GM13976 (cell line): ENCODE measurements at regions not wholly inside any gene's neighbourhood (a gene's known extent, or its start where the extent isn't known, plus 50 kb on each side); places are given as distances from the start of the nearest gene placed in this dataset.

Experiments used
- DNase-seq: peaks from one replicate; pipeline ENCODE4 v3.0.0; 2012; ENCODE audit warnings: low spot score
- CTCF ChIP-seq: IDR thresholded peaks from 2 replicates; pipeline ENCODE4 v1.5.1; 2012; ENCODE audit warnings: borderline replicate concordance, mild to moderate bottlenecking; ENCODE audit not compliant: insufficient read depth; ENCODE audit errors: extremely low read depth, missing control alignments, control extremely low read depth
- in situ Hi-C: fragments of 300-500 bp; cut with MboI; formaldehyde crosslinking; loops from one replicate; pipeline ENCODE4 v1.12.0; 2022; ENCODE audit warnings: low sequenced_read_pairs, mixed read lengths, inconsistent platforms; ENCODE audit not compliant: unreplicated experiment

- TF ChIP-seq CTCF, result no peak
- in situ Hi-C loops, result no loop called here
- no peak for DNase-seq
These were observed 662.5 kb downstream of the IRX1 start for GRCh38 chr5:4258170-4258569.

- TF ChIP-seq CTCF, result no peak
- no peak for DNase-seq
- in situ Hi-C loops, result no loop called here
These were observed 675.6 kb downstream of the IRX1 start for GRCh38 chr5:4271193-4271592.

DNA sequence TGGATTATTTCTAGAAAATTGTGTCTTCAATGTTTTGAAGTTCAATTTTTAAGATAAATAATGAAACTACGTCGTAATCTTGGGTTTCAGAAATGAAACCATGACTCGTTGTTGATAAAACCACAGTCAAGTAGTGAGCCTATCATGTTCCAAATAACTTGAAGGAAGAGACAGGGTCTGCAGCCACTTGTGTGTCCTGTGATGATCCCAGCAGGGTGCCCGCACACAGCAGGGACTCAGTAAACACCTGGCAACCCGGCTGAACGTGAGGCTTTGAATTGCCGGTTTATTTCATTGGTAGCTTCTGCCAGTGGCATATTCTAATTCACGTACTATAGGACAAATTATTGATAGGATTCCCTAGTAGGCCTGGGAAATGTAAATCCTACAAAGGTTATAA, 679.6 kb downstream of the IRX1 start:
- TF ChIP-seq CTCF, result no peak
- DNase-seq, result no peak
- in situ Hi-C loops, result no loop called here

DNA sequence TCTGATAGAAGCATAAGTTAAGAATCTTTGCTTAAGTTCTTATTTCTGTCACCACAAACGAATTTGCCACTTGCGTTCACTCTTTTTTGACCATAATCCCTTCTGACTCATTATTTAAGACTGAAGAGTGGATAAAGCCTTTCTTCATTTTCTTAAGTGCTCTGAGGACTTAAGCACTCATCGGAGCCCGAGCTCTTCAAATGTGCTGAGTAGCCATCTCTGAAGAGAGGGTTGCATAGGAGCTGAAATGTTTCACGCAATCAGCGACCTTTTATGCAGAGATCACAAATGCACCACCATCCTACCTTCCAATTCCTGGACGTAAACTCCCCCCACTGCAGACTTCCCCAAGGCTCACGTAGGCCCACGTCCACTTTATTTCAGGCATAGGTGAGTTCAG, 699.2 kb downstream of the IRX1 start:
- DNase-seq, result no peak

GRCh38 chr5:4295663-4296339, 700.2 kb downstream of the IRX1 start:
- in situ Hi-C loops, result no loop called here
- no peak for DNase-seq
- no peak for TF ChIP-seq CTCF

More for the DNA sequence above, 699.2 kb downstream of the IRX1 start:
- in situ Hi-C loops, result no loop called here
- no peak for TF ChIP-seq CTCF

DNA sequence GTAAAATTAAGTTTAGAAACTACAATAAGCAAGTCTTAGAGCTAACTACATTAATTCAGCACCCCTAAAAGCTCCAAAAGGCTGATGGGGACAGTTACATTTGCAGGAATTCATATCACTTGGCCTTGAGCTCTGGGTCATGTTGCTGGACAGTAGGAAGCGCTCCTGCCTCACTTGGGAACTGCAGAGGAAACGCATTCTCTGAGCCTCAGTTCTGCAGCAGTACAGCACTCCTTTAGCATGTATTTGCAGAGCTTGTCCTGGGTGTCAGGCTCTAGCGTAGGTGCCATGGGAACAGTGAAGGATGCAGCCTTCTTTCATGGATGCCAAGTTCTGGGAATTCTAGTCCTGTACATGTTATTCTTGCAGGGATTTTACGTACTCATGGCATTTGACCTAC, 710.4 kb downstream of the IRX1 start:
- in situ Hi-C loops, result no loop called here
- DNase-seq, result no peak

More for the DNA sequence above, 710.4 kb downstream of the IRX1 start:
- TF ChIP-seq CTCF, result no peak
